ENCODE measurements at regions not wholly inside any gene's neighbourhood (a gene's known extent, or its start where the extent isn't known, plus 50 kb on each side); places are given as distances from the start of the nearest gene placed in this dataset.
"Not testable (repeated sequence)": the region's sequence is repeated elsewhere in the genome, so short reads cannot be mapped to it uniquely, and the experiment has no call there.

GRCh38 chr2:132068407-132068806 lies 93.3 kb downstream of the ANKRD30BL start:
- H3K4me1 Mint-ChIP-seq; DNase-seq; ATAC-seq (replicated peaks); H3K27ac Mint-ChIP-seq; H3K4me3 Mint-ChIP-seq; H3K27me3 Mint-ChIP-seq; H3K36me3 Mint-ChIP-seq: not testable (repeated sequence)
- H3K9me3 Mint-ChIP-seq = peaks cover 8 to 17% of the 10 kb centered on the region in 2 donors

DNA sequence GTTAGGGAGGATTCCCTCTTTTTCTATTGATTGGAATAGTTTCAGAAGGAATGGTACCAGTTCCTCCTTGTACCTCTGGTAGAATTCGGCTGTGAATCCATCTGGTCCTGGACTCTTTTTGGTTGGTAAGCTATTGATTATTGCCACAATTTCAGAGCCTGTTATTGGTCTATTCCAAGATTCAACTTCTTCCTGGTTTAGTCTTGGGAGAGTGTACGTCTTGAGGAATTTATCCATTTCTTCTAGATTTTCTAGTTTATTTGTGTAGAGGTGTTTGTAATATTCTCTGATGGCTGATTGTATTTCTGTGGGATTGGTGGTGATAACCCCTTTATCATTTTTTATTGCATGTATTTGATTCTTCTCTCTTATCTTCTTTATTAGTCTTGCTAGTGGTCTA lies 96.4 kb downstream of the ANKRD30BL start:
- not testable (repeated sequence) for ATAC-seq (replicated peaks); H3K27me3 Mint-ChIP-seq; DNase-seq; H3K4me3 Mint-ChIP-seq; H3K4me1 Mint-ChIP-seq; H3K27ac Mint-ChIP-seq; H3K36me3 Mint-ChIP-seq
- peaks cover 8 to 17% of the 10 kb centered on the region in 2 donors for H3K9me3 Mint-ChIP-seq

DNA sequence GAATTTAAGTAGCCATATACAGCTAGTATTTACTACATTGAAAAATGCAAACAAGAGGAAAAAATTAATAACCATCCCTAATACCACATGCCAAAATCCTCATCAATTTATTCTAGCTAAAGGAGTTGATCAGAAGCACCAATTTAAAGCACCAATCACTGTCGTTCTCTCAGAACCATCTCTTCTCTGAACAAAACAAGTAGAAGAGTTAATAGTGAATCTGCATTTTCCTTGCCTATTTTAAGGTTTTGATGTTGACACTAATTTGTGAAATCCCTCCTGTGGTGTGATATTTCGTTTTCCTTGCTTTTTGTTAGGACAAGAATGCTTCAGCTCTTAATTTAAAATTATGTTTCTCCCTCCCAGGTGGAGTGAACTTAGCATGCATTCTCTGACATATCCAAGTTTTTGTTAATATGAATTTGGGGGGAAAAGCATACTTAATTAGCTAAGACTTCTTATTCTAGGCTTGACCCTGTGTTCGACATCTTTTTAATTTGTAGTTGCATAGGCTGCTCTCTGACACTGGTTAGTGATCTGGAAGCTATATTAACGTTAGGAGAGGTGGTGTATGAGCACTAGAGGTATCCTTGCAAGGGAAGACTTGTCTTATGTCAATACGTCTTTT lies 122.0 kb downstream of the ANKRD30BL start:
- not testable (repeated sequence) for H3K27ac Mint-ChIP-seq; ATAC-seq (replicated peaks); H3K36me3 Mint-ChIP-seq; H3K4me3 Mint-ChIP-seq; DNase-seq; H3K9me3 Mint-ChIP-seq
- Mint-ChIP-seq H3K4me1 (peaks cover 0 to 13% of the 10 kb centered on the region in 2 donors), H3K27me3 (peaks cover 40 to 53% of the 10 kb centered on the region in 2 donors)

DNA sequence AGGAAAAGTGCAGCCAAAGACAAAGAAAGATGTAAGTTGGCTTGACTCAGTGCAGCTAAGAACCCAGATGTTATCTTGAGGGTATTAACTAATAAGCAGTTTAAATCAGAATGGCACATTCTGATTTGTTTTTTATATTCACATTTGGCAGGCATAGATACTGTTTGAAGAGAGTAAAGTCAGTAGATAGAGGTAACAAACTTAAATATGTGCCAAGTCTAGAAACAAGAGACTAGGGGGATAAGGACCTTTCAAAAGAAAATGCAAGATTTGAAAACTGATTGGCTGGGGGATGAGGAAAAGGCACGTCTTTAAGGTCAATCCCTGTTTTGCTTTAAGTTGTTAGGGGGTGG lies 122.9 kb downstream of the ANKRD30BL start:
- not testable (repeated sequence) for H3K9me3 Mint-ChIP-seq; H3K36me3 Mint-ChIP-seq; ATAC-seq (replicated peaks); DNase-seq; H3K27ac Mint-ChIP-seq
- Mint-ChIP-seq H3K4me1 (peaks cover 0 to 13% of the 10 kb centered on the region in 2 donors), H3K4me3 (peak overlapping the region; percentile 11 to 89), H3K27me3 (peaks cover 37 to 48% of the 10 kb centered on the region in 2 donors)

DNA sequence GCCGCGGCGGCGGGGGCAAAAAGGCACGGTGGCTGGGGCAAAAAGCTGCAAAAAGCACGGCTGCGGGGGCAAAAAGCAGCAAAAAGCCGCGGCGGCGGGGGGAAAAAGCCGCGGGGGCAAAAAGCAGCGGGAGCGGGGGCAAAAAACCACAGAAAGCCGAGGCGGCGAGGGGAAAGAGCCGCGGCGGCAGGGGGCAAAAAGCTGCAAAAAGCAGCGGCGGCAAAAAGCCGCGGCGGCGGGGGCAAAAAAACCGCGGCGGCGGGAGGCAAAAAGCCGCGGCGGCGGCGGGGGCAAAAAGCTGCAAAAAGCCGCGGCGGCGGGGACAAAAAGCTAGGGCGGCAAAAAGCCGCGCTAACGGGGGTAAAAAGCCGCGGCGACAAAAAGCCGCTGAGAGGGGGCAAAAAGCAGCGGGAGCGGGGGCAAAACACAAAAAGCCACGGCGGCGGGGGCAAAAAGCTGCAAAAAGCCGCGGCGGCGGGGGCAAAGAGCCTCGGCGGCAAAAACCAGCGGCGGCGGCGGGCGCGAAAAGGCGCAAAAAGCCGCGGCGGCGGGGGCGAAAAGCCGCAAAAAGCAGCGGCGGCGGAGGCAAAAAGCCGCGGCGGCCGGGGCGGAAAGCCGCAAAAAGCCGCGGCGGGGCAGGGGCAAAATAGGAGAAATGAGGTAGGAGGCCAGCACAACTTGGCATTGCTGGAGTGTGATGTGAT lies 123.4 kb downstream of the ANKRD30BL start:
- Mint-ChIP-seq H3K4me3 (peak overlapping the region; percentile 82 to 89), H3K36me3 (peaks cover 0 to 4% of the 10 kb centered on the region in 2 donors), H3K4me1 (peaks cover 0 to 13% of the 10 kb centered on the region in 2 donors), H3K27me3 (peaks cover 32 to 43% of the 10 kb centered on the region in 2 donors), H3K27ac (peak overlapping the region; percentile 52), H3K9me3 (peaks cover 0 to 4% of the 10 kb centered on the region in 2 donors)
- DNase-seq (no peak), ATAC-seq (replicated peaks) (no peak)

- ATAC-seq (replicated peaks) (no peak), DNase-seq (no peak)
- Mint-ChIP-seq H3K9me3 (peaks cover 0 to 3% of the 10 kb centered on the region in 2 donors), H3K27me3 (peaks cover 29 to 39% of the 10 kb centered on the region in 2 donors), H3K36me3 (peaks cover 0 to 4% of the 10 kb centered on the region in 2 donors), H3K4me3 (peak overlapping the region; percentile 82 to 89), H3K4me1 (peaks cover 0 to 13% of the 10 kb centered on the region in 2 donors), H3K27ac (peak overlapping the region; percentile 52)
Observed at GRCh38 chr2:132037527-132038178, 124.1 kb downstream of the ANKRD30BL start.

DNA sequence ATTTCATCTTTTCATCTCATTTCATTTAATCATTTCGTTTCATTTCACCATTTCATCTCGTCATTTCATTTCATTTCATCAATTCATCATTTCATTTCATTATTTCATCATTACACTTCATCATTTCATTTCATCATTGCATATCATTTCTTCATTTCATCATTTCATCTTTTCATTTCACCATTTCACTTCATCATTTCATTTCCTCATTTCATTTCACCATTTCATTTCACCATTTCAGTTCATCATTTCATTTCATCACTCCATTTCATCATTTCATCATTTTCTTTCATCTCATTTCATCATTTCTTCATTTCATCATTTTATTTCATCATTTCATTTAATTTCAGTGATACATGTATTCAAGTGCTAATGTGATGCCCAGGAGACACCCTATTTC lies 127.1 kb downstream of the ANKRD30BL start:
- Mint-ChIP-seq H3K36me3 (peaks cover 0 to 2% of the 10 kb centered on the region in 2 donors), H3K9me3 (peaks cover 0 to 2% of the 10 kb centered on the region in 2 donors), H3K4me3 (no peak overlapping the region), H3K27me3 (peaks cover 15 to 18% of the 10 kb centered on the region in 2 donors), H3K27ac (no peak overlapping the region), H3K4me1 (peaks cover 0 to 13% of the 10 kb centered on the region in 2 donors)
- DNase-seq = no peak
- no peak for ATAC-seq (replicated peaks)

GRCh38 chr2:132033949-132034348 lies 127.8 kb downstream of the ANKRD30BL start:
- ATAC-seq (replicated peaks) (no peak), DNase-seq (no peak)
- Mint-ChIP-seq H3K4me1 (peaks cover 0 to 12% of the 10 kb centered on the region in 2 donors), H3K9me3 (peaks cover 0 to 2% of the 10 kb centered on the region in 2 donors), H3K27ac (no peak overlapping the region), H3K4me3 (no peak overlapping the region), H3K36me3 (peaks cover 0 to 2% of the 10 kb centered on the region in 2 donors), H3K27me3 (peaks cover 13 to 14% of the 10 kb centered on the region in 2 donors)

GRCh38 chr2:132033365-132033764 lies 128.4 kb downstream of the ANKRD30BL start:
- Mint-ChIP-seq H3K9me3 (peaks cover 0 to 2% of the 10 kb centered on the region in 2 donors), H3K36me3 (peaks cover 0 to 2% of the 10 kb centered on the region in 2 donors), H3K4me1 (peaks cover 0 to 7% of the 10 kb centered on the region in 2 donors), H3K27me3 (peaks cover 8 to 9% of the 10 kb centered on the region in 2 donors), H3K27ac (no peak overlapping the region), H3K4me3 (no peak overlapping the region)
- DNase-seq (no peak), ATAC-seq (replicated peaks) (no peak)

- H3K9me3 Mint-ChIP-seq = not testable (repeated sequence)
Observed at GRCh38 chr2:132012046-132012445, 149.7 kb downstream of the ANKRD30BL start.

GRCh38 chr2:132009874-132010521 lies 151.8 kb downstream of the ANKRD30BL start:
- Mint-ChIP-seq H3K27ac (no peak overlapping the region), H3K4me1 (peaks cover 4 to 9% of the 10 kb centered on the region in 2 donors), H3K4me3 (peak overlapping the region in 1 of 2 donors; percentile 55), H3K36me3 (peaks cover 0 to 5% of the 10 kb centered on the region in 2 donors), H3K27me3 (peaks cover 43 to 48% of the 10 kb centered on the region in 2 donors), H3K9me3 (peaks cover 5 to 9% of the 10 kb centered on the region in 2 donors)
- DNase-seq (no peak), ATAC-seq (replicated peaks) (no peak)

More at GRCh38 chr2:132012046-132012445, 149.7 kb downstream of the ANKRD30BL start:
- not testable (repeated sequence) for ATAC-seq (replicated peaks); H3K27ac Mint-ChIP-seq; H3K4me3 Mint-ChIP-seq; H3K36me3 Mint-ChIP-seq; H3K4me1 Mint-ChIP-seq; DNase-seq
- H3K27me3 Mint-ChIP-seq = peaks cover 34% of the 10 kb centered on the region in 2 donors

- peaks cover 43 to 50% of the 10 kb centered on the region in 2 donors for H3K27me3 Mint-ChIP-seq
- ATAC-seq (replicated peaks) = no peak
- peaks cover 7 to 11% of the 10 kb centered on the region in 2 donors for H3K9me3 Mint-ChIP-seq
- peaks cover 0 to 5% of the 10 kb centered on the region in 2 donors for H3K36me3 Mint-ChIP-seq
- DNase-seq = no peak
- H3K27ac Mint-ChIP-seq = no peak overlapping the region
- H3K4me3 Mint-ChIP-seq = peak overlapping the region; percentile 44 to 55
- H3K4me1 Mint-ChIP-seq = peaks cover 4 to 9% of the 10 kb centered on the region in 2 donors
Observed at GRCh38 chr2:132009177-132009873, 152.4 kb downstream of the ANKRD30BL start.

DNA sequence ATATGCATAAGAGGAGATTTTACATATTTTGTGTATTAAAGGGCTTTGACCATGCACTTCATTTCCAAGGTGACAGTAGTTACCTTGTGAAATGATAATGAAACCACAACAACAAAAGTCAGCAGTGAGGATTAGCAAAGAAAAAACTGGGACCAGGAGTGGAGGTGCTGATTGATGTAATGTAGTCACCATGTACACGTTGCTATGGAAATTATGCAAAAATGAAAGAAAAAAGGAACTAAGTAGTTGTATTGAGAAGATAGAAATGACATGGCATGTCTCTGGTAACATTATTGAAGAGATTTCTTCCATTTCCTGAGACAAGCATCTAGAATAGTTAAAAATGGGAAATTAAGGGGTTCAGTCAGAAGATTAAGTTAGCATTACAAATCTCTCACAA lies 171.0 kb downstream of the ANKRD30BL start:
- not testable (repeated sequence) for H3K4me1 Mint-ChIP-seq; H3K27me3 Mint-ChIP-seq; DNase-seq; H3K9me3 Mint-ChIP-seq; H3K36me3 Mint-ChIP-seq; H3K4me3 Mint-ChIP-seq; H3K27ac Mint-ChIP-seq; ATAC-seq (replicated peaks)

Measured in stimulated activated naive B cell treated with anti-CD40 and anti-IgM and Interleukin-4, amounts not matched to agents 10 μg/mL and 1 μg/mL and 100 μg/mL, for 72 hours (primary cell).